GM19468 (cell line): ENCODE measurements at regions not wholly inside any gene's neighbourhood (a gene's known extent, or its start where the extent isn't known, plus 50 kb on each side); places are given as distances from the start of the nearest gene placed in this dataset.
A peak's percentile ranks its signal among the peaks of the same experiment; 100 is the strongest.

ENCODE experiments used
- ATAC-seq: cut with Tn5 transposase; IDR thresholded peaks from one replicate; pipeline ENCODE4 v1.9.1; 2021; ENCODE audit warnings: mild to moderate bottlenecking, moderate library complexity, moderate number of reproducible peaks; ENCODE audit not compliant: unreplicated experiment; ENCODE audit errors: extremely low read depth

DNA sequence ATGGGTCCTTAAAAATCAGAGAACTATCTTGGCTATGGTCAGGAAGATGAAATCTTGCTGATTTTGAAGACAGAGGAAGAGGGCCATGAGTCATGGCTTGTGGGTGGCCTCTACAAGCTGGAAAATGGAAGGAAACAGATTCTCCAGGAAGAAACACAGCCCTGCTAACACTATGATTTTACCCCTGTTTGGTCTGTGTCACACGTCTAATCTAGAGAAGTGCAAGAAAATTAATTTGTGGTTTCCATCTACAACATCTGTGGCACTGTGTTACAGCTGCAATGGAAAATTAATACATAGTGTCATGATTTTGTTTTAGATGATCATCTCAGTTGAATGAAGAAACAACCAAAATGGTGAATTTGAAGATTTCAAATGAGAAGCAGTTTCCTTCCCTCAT is 288.7 kb upstream of the NRIP1 start:
- no peak for ATAC-seq

DNA sequence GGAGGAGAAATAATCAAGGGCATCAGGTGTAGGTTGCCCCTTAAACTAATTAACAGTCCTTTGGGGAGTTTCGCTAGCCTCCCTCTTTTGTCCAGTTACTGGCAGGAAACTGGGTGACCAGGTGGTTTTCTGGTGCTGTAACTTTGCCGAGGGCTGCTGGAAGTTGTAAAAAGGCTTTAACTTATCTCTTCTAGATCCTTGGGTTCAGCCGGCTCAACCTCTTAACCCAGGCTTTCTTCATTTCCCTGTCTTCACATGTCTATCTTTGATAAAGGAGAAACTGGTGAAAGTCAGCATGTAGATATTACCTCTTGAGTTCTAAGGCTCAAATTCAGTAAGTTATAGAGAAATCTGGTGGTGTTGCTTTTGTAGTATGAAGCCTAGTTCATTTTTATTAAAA is 289.7 kb upstream of the NRIP1 start:
- no peak for ATAC-seq

DNA sequence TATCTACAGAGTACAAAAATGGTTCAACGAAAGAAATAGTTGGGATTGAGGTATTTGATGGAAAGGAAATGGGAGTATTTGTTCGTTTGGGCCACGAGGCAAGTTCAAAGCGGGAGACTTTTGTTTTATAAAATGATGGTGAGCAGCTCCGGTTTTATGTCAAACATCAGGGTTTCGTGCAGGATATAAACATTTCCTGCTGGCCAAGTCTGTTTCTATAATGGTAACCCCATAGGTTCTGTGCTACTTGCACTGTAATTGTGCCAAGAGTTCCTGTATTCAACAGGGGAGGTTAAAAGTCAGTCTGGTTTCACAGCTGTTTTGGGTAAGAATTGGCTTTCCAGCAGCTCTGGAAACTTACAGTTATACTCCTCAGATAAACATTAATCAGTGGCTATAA is 290.3 kb upstream of the NRIP1 start:
- no peak for ATAC-seq

DNA sequence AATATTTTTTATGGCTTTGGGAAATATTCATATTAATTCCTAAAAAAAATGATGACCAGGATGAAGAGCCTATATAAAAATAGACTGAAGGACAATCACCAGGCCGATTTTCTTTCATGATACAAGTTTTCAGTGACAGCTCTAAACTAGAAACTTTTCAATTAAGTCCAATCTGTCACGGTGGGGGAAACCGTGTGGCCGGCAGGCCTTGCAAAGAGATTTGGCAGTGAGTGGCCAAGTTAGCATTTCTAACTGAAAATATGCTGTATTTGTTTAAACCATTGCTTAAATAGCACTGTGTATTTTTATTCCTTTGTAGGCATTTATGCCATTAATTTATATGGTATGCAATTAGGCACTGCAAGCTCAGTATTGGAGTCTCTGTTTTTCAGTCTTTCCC is 294.5 kb upstream of the NRIP1 start:
- ATAC-seq: no peak

DNA sequence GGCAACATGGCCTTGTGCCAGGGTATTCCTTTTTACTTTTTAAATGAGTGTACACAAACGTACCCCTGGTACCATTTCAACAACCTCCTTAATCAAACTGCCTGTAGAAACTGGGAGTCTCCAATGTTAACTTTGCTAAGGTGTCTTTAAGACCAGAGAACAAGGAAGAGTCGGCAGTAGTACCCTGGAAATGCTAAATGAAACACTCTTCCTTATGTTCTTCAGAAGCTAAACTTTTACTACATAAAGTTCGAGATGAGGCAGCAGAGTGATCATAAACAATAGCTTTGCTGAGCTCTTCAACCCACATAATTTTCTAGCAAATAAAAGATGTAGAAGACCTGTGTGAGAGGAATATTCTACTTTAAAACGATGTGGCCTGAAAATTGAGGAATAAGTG is 297.7 kb upstream of the NRIP1 start:
- no peak for ATAC-seq

DNA sequence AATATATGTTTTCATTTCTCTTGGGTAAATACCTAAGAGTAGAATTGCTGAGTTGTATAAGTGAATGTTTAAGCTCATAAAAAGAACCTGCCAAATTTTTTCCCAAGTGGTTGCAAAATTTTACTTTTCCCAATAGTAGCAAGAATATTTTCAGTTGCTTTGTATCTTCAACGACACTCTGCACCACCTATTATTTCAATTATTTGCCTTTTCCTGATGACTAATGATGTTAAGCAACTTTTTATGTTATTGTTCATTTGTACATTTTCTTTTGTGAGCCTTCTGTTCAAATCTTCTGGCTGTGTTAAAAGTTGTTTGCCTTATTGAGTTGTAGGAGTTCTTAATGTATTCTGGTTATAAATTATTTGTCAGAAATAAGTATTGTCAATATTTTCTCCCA is 299.1 kb upstream of the NRIP1 start:
- ATAC-seq: no peak

DNA sequence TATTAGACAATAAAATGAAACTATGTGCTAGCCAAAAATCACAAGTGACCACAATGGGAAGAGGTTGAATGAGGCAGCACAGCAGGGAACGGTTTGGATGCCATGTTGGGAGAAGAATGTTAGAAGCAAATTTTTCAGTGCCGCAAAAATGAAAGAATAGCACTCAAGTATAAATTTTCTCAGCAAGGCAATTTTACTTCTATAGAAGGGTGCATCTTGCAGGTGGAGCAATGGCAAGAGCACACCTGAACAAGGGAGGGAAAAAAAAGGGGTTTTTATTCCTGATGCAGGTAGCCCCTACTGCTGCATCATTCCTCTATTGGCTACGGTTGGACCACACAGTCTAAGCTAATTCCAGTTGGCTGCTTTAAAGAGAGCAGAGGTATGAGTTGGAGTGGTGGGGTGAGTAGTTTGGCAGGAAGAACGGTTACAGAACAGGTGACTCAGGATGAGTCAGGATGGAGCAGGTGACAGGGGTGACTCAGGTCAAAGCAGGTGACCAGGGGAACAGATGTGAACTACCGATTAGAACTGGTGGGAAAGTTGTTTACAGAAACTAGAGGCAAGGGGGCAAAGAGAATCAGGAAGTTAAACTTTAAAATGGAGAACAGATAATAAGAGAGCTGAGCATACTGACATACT is 301.1 kb upstream of the NRIP1 start:
- ATAC-seq: no peak

DNA sequence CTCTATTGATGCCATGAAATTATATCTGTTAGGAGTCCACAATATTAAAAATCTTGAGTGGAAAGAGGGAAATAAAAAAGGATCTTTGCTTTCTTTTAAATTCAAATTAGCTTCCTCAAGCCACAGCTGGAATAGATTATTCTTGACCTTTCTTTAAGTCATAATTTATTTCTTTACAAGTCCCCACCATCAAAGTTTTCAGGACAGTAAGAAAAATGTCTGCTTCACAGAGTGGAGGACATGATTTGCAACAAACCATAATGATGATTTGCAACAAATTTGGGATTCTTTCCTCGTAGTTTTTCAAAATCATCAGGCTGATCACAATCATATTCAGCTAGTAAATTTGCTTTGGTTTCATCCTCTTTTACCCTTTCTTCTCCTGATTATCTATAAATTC is 301.8 kb upstream of the NRIP1 start:
- no peak for ATAC-seq

DNA sequence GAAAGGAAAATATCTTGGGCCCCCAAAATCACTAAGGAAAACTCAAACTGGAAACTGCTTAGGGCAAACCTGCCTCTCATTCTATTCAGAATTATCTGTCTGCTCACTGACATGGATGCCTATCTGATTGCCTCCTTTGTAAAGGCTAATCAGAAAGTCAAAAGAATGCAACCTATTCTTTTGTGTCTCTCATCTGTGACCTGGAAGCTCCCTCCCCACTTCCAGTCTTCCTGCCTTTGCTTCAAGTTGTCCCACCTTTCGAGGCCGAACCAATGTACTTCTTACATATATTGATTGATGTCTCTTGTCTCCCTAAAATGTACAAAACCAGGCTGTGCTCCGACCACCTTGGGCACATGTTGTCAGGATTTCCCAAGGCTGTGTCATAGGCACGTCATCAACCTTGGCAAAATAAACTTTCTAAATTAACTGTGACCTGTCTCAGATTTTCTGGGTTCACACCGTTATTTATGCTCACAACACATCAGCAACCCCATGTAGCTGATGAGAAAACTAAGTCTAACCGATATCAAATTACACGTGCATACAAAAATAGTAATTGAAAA is 302.3 kb upstream of the NRIP1 start:
- ATAC-seq: no peak

DNA sequence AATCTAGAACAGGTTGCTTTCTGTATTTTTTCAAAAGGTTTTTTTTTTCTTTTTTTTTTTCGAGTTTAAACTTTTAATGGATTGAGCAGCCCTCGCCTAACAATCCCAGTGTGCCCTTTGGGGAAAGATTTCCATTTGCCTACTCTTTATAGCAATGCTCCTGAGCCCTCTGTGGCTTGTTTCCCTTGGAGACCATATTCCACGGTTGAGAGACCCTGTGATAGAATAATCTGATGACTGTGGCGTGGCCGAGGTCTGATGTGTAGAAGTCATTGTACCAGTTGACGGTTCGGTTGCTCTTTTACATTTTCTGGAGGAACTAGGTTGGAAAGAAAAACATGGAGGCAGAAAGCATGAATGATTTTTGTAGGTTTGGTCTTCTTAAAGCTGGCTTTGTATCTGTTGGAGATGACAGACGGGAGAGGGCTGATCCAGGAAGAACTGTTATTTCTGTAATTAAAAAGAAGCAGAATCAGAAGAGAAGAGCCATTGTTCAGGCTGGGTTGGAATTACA is 305.7 kb upstream of the NRIP1 start:
- ATAC-seq: no peak

DNA sequence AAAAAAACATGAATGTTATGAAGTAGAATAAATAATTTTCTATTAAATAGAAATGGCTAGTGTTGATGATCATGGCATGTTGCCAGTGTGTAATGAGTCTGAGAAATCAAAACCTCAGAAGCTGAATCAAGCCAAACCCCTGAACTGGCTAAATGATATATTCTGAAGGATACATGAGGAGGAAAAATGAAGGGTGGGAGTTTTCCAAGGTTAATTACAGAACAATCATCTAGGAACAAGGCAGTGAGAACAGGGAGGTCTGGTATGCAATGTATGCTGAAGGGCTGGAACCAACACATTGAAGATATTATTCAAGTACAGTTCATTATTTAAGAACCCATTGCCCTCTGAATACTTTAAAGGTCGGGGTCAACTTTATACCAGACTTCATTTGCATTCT is 309.1 kb upstream of the NRIP1 start:
- no peak for ATAC-seq

DNA sequence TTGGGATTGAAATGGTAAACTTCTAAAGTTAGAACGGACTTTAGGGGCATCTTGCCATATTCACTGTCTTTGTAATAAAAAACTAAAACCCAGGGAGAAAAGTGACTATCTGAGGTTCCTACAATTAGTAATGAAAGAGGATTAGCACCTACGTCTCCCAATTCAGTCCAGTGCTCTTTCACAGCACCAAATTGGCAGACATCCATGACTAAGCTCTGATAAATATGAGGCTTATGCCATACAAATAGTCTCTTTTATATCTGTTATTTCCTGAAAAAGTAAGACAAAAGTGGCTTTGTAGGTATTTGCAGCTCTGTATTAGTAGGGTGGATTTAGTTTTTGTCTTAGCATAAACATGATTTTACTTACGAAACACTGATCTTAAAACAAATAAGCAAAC is 315.0 kb upstream of the NRIP1 start:
- no peak for ATAC-seq

DNA sequence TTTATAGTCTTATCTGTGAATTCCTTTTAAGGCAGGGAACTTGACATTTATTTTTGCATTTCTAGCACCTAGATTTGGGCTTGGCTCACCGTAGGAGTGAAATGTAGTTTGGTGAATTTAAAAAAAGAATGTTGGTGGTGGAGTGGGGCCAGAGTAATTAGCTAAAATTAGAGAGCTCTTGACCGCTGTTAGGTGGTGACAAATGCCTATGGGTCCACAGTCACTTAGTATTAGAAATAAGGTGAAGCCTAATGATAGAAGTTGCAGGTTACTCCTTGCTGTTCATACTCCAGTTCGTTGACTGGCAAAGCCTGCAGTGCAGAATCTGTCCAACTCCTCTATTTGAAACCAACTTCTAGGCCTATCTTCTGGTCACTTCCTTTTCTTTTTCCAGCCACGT is 318.8 kb upstream of the NRIP1 start:
- no peak for ATAC-seq

DNA sequence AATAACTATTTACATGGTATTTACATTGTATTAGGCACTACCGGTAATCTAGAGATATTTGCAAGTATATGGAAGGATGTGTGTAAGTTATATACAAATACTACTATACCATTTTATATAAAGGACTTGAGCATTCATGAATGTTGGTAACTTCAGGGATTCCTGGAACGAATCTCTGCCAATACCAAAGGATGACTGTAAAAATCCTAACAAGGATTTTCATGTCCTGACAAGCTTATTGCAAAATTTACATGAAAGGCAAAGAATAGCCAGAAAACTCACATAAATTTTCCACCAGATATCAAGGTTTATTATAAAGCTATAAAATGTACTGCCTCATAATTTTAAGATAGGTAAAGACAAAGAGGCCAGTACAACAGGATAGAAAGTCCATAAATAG is 325.2 kb upstream of the NRIP1 start:
- no peak for ATAC-seq

DNA sequence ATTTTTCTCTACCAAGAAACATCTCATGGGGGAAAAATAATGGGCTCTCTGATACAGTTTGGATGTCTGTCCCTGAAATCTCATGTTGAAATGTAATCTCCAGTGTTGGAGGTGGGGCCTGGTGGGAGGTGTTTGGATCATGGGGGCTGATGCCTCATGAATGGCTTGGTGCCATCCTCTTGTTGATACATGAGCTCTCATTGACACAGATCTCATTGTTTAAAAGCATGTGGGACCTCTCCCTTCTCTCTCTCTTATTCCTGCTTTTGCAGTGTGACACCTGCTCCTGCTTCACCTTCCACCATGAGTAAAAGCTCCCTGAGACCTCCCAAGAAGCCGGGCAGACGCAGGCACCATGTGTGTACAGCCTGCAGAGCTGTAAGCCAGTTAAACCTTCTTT is 332.5 kb upstream of the NRIP1 start:
- ATAC-seq: no peak

DNA sequence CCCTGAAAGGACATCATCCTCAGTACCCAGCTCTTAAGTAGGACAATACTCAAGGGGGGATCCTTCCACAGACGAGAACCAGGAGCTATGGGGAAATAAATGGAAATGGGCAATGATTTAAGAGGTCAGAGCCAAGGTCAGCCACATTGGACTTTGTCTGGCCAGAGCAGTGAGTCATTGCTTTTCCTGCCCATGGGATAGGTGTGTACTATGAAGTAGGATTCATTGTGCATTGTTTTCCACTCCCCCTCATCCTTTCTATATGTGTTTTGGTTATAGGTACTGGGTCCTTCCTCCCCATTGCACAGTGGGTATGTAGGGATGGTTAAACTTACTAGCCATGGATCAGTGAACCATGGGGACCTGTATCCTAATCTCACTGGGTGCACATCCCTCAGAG is 328.9 kb upstream of the USP25 start:
- no peak for ATAC-seq

DNA sequence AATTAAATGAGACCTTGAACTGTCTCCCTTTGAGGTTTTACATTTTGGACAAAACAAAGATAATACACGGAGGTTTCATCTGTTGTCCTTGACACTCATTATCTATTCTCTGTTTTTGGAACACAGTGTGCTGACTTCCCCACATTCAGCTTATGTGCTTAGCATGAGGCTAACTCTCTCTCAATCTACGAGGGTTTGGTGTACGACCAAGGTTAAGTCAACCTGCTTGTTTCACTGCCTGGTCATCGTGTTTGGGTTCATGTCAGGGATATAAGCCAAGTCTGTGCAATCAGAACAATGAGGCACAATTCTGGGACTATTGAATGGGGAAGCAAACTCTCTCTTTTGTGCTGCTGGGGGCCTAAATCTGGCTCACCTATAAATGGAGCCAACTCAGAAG is 328.5 kb upstream of the USP25 start:
- no peak for ATAC-seq

DNA sequence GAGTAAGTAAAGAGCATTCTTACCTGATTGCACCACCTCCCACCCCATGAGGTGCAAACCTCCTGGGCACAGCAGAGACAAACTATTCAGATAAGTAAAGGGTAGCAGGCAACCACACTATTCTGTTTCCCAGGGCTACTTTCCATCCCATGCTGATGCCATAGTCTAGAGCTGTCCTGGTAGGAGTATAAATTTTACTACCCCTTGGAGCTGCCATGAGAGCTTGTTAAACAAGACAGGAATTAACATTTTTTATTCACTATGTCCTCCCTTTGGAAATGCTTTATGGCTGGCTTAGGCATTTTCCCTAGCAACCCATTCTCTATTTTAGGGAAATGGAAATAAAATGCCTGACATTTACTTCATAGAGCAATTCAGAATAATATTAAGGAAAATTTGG is 324.6 kb upstream of the USP25 start:
- ATAC-seq: no peak

DNA sequence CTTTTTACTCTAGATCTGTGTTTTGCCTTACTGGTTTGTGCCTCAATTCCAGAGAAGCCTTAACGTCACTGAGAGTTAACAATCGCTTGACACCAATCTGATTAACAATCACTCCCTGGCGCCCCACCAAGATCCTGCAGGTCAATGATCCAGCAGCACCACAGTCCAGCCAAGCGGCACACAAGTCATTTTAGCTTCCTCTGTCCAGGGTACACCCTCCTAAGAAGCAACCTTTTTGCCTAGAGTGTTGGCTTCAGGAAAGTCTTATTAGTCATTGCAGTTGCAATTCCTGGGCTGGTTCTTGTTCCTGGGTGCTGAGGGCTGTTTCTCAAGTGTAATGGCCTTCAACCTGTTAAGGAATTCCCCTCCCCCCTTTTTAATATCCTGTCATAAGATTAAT is 323.0 kb upstream of the USP25 start:
- ATAC-seq: no peak

DNA sequence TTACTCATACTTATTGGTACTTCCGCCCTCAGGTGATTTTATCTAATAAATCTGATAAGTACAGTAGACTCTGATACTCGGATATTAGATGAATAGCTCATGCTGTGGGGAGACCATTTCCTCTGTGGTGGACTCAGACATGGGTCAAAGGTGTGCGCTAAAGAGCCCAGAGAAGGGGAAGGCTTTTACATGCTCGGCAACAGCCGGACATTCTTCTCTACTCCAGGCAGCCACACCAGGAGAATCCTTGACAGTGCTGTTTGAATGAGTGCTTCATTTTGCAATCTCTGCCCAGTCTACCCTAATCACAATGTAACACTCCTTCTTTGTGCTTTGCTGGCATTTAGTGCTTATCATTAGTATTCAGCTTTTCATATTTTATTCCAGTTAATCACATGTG is 322.2 kb upstream of the USP25 start:
- no peak for ATAC-seq

DNA sequence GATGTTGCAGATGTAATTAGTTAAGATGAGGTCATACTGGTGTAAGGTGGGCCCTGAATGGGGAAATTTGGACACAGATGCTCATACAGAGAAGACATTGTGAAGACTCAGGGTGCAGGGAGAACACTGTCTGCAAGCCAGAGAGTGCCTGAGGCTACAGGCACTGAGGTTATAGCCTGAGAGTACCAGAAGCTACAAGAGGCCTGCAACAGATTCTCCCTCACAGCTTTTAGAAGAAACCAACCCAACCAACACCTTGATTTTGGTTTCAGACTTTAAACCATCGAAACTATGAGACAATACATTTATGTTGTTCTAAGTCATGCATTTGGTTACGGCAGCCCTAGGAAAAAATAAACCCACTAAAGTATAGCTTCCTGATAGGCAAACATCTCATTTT is 321.7 kb upstream of the USP25 start:
- peak; percentile 52 for ATAC-seq

DNA sequence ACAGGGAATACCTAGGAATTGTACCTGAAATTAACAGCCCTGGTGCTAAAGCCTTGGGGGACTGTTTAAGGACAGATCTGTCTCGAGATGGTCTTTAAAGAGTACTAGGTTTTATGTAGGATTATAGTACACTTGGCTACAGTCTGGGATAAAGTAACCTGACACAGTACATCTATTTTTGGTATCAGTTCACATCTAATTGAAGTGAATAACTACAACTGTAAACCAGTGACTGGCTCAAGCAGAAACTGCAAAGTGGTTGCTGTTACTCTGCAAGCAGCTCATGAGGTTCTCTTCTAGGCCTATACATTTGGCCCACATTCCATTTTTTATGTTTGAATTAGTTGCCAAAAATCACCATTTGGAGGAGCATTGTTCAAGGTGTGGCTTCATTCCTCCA is 320.8 kb upstream of the USP25 start:
- ATAC-seq: no peak
